ENCODE measurements at regions not wholly inside any gene's neighbourhood (a gene's known extent, or its start where the extent isn't known, plus 50 kb on each side); places are given as distances from the start of the nearest gene placed in this dataset.

- no peak for DNase-seq (ENCODE audit: low spot score)
These were observed 327.0 kb upstream of the SLITRK5 start for GRCh38 chr13:87344176-87344575.

DNA sequence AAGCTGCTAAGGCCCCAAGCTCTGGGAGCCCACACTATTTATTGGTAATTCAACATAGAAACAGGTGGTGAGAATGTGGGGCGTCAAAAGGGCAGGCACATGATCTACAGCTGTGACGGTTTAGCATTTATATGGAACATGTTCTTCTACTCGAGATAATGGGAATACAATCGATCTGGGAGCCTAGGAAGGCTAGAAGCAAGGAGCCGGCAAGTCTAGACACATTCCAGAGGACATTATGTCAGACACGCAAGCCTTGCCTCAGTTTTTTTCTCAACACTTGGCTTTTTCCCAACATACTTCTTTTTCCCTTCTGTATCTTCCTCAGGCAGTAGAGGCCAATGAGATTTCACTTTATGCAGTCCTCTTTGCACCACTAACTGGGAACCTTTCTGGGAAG lies 315.7 kb upstream of the SLITRK5 start:
- DNase-seq (ENCODE audit: low spot score) = no peak

- no peak for DNase-seq (ENCODE audit: low spot score)
These were observed 314.9 kb upstream of the SLITRK5 start for GRCh38 chr13:87356314-87356713.

DNA sequence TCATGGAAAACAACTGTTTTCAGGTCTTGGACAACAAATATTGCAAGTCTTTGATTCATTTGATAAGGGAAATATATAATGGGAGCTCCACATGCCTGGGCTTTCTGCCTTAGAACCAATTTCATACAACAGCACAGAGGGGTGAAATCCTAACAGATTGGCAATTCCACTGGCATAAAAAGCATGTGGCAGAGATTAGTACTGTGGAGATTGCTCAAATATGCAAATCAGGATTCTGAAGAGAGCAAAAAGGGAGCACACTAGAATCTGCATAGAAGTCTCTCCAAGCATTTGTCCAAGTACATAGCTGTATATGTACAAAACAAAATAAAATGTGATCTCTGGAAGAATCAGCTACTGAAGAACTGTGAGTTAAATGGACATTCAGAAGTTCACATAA lies 312.9 kb upstream of the SLITRK5 start:
- no peak for DNase-seq (ENCODE audit: low spot score)

- no peak for DNase-seq (ENCODE audit: low spot score)
These were observed 310.0 kb upstream of the SLITRK5 start for GRCh38 chr13:87361216-87361615.

- DNase-seq (ENCODE audit: low spot score) = no peak
These were observed 302.5 kb upstream of the SLITRK5 start for GRCh38 chr13:87368639-87369038.

GRCh38 chr13:87376081-87376480 lies 295.1 kb upstream of the SLITRK5 start:
- DNase-seq (ENCODE audit: low spot score) = no peak

- DNase-seq (ENCODE audit: low spot score) = no peak
These were observed 287.1 kb upstream of the SLITRK5 start for GRCh38 chr13:87384099-87384498.

DNA sequence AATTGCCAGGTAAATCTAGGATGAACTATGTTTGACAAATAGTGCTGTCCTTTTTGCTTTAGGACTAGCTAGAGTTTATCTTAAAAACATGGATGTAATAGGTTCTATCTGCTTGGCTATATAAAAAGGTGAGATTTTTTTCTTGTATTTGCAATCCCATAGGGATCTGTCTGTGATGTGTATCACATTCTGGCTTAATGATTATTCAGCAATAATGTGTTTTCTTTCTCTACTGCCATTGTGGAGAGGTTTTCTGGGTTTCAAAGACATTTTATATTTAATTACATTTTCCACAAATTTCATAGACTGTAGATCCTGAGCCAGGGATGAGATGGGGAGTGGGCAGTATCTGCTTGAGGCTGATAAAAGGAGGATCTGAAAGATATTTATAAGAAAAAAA lies 277.8 kb upstream of the SLITRK5 start:
- no peak for DNase-seq (ENCODE audit: low spot score)

GRCh38 chr13:87398047-87398446 lies 273.1 kb upstream of the SLITRK5 start:
- no peak for DNase-seq (ENCODE audit: low spot score)

GRCh38 chr13:87403748-87404432 lies 267.3 kb upstream of the SLITRK5 start:
- DNase-seq (ENCODE audit: low spot score) = no peak

DNA sequence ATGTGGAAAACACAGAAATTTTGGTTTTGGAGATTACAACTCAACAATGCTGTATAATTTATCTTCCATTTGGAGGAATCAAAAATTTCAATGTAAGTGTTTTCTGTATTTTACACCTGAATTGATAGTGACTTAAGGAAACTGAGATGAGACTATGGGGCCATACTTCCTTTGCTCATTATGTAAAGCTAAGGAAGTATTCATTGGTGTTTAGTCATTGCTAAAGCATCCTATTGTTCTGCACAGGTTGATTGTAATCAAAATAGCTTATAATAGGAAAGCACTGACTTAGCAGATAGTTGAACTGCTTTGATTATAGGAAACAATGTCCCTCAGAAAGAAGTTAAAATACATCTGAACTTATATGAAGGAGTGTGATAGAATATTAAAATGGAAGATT lies 244.4 kb upstream of the SLITRK5 start:
- DNase-seq (ENCODE audit: low spot score) = no peak

- no peak for DNase-seq (ENCODE audit: low spot score)
These were observed 227.0 kb upstream of the SLITRK5 start for GRCh38 chr13:87444135-87444534.

GRCh38 chr13:87452281-87452680 lies 218.9 kb upstream of the SLITRK5 start:
- DNase-seq (ENCODE audit: low spot score) = no peak

- DNase-seq (ENCODE audit: low spot score) = no peak
These were observed 217.9 kb upstream of the SLITRK5 start for GRCh38 chr13:87453244-87453643.

GRCh38 chr13:87459419-87459818 lies 211.8 kb upstream of the SLITRK5 start:
- no peak for DNase-seq (ENCODE audit: low spot score)

GRCh38 chr13:87497426-87497825 lies 173.7 kb upstream of the SLITRK5 start:
- DNase-seq (ENCODE audit: low spot score) = no peak

DNA sequence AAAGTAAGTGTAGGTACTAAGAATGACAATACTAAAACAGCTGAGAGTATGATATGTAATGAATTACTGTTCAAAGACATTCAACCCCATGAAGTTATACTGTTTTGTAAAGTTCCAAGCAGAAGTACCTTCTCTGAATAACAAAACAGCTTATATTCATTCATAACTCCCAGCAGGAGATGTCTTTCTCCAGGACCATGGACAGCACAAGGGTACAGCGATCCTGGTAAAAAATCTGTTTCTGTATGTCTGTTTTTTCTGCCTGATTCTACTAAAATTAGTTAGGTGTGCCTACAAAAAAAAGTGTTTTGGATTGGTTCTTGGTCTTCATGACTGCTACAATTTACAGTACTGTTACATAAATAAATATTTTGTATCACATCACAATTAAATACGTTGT lies 172.5 kb upstream of the SLITRK5 start:
- DNase-seq (ENCODE audit: low spot score) = no peak

DNA sequence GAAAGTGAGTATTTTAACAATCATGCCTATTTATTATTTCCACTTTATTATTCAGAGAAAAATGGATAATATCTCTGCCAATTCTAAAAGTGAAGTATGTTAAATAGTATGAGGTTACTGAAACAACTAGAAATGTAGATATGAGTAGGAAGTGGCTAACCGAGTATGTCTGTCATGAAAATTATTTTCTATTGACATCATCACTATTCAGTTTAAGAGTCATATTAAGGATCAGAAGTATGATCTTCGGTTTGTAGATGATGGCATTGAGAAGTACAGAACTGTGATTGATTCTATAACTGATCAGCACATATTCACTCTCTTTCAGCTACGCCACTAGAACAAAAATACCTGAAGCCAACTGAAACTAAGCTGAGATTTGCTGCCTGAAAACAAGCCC lies 146.4 kb upstream of the SLITRK5 start:
- no peak for DNase-seq (ENCODE audit: low spot score)

DNA sequence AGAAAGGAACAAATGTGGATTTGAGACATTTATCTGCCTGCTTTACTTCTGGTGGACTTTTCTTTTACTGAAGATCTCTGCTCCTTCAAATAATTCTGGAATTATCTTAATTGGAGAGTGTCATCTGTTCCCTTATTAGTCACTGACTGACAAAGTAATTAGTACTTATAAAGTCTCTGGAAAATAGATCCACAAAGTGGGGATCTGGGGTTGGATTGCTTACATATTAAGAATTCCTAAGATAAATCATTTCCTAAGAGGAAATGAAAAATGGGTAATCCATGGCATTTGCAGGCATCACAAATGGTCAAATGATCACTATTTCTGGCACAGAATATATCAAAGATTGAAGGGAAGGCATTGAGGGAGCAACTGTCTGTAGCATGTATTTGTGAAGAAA lies 137.4 kb upstream of the SLITRK5 start:
- no peak for DNase-seq (ENCODE audit: low spot score)

DNA sequence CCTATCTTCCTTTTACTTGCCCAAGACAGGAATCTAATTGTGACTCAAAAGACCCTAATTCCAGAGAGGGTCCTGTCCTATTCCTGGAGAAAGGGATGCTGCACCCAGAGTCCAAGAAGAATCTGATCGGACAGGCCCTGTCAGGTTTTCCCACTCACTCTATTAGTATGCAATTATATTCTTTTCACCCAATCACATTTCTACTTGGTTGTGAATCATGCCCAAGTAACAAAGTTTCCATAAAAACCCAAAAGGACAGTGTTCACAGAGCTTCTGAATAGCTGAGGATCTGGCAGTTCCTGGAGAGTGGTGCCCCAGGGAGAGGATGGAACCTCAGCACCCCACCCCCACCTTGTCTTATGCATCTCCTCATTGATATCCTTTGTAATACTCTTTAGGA lies 135.3 kb upstream of the SLITRK5 start:
- no peak for DNase-seq (ENCODE audit: low spot score)

- no peak for DNase-seq (ENCODE audit: low spot score)
These were observed 134.7 kb upstream of the SLITRK5 start for GRCh38 chr13:87536499-87536898.

- no peak for DNase-seq (ENCODE audit: low spot score)
These were observed 134.3 kb upstream of the SLITRK5 start for GRCh38 chr13:87536899-87537298.

DNA sequence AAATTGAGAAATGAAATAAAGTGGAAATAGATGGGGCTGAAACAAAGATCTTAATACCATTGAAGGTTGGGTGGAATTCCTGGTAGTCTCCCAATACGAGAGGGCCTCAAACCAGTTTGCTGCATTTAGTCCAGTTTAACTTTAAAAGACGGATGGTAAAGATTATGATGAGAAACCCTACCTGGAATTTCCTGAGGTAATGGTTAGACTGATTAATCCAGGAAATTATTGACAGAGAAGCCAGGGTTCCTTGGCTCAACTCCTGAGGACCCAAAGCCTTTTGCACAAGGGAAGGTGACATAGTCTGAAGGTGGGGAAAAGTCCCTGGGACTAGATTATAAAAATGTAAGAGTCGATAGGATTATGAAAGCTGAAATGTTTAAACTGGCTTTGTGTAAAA lies 133.2 kb upstream of the SLITRK5 start:
- no peak for DNase-seq (ENCODE audit: low spot score)
